Hepatocyte (in vitro differentiated cells): ENCODE measurements at regions not wholly inside any gene's neighbourhood (a gene's known extent, or its start where the extent isn't known, plus 50 kb on each side); places are given as distances from the start of the nearest gene placed in this dataset.

Source experiments
- EZH2 ChIP-seq: fragments of 200-600 bp; sonication (generic); IDR thresholded peaks from 2 replicates; pipeline ENCODE4 v1.6.1; 2016; ENCODE audit warnings: antibody characterized with exemption, mild to moderate bottlenecking, borderline replicate concordance
- EZH2phosphoT487 ChIP-seq: fragments of 200-600 bp; sonication (generic); IDR thresholded peaks from one replicate; pipeline ENCODE4 v1.6.1; 2018; ENCODE audit warnings: antibody characterized with exemption, mild to moderate bottlenecking, low read depth, moderate library complexity; ENCODE audit not compliant: unreplicated experiment, severe bottlenecking
- TF ChIP-seq, protein P1 (sequence below): fragments of 200-600 bp; sonication (generic); IDR thresholded peaks from 2 replicates; pipeline ENCODE4 v1.5.1; 2016; ENCODE audit warnings: antibody characterized with exemption, mild to moderate bottlenecking; ENCODE audit not compliant: poor library complexity

DNA sequence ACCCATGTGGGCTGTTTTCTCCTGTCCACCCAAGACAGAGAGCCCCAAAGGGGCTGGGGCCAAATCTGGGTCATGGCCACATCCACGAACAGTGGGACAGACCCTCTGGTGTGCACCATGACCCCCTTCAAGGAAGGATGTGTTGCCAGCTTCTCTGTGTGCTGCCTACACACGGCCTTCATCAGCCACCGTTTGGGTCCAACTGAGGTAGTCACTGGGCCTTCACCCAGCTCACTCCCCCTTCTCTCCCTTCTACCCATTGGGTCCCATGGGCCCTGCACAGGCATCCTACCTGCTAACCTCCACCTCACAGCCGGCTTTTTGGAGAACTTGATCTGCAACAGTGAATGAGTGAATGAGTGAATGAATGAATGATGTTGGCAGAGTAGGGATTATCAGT, 1484.9 kb downstream of the BRD1 start:
- no peak for TF ChIP-seq EZH2phosphoT487
- TF ChIP-seq, protein P1, sequence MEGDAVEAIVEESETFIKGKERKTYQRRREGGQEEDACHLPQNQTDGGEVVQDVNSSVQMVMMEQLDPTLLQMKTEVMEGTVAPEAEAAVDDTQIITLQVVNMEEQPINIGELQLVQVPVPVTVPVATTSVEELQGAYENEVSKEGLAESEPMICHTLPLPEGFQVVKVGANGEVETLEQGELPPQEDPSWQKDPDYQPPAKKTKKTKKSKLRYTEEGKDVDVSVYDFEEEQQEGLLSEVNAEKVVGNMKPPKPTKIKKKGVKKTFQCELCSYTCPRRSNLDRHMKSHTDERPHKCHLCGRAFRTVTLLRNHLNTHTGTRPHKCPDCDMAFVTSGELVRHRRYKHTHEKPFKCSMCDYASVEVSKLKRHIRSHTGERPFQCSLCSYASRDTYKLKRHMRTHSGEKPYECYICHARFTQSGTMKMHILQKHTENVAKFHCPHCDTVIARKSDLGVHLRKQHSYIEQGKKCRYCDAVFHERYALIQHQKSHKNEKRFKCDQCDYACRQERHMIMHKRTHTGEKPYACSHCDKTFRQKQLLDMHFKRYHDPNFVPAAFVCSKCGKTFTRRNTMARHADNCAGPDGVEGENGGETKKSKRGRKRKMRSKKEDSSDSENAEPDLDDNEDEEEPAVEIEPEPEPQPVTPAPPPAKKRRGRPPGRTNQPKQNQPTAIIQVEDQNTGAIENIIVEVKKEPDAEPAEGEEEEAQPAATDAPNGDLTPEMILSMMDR = no peak
- TF ChIP-seq EZH2 = no peak
